ENCODE measurements at regions not wholly inside any gene's neighbourhood (a gene's known extent, or its start where the extent isn't known, plus 50 kb on each side); places are given as distances from the start of the nearest gene placed in this dataset.

DNA sequence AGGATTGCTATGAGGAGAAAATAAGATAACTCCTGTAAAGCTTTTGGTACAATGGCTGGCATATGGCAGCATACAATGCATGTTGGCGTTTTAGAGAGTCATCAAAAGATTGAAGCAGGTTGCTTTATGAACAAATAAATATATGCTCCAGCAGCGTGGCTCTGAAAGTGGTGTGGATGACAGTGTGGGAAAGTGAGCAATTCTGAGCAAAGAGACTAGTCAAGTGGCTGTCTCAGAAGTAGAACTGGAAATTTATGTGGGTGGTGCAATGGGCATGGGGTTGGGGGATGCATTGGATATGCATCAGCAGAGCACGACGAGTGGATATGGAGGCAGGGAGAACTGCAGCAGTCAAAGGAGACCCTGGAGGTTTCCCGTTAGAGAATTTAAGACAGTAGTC, 66.2 kb upstream of the PHACTR2 start:
- Histone ChIP-seq H3K27me3 (replicated peaks; ENCODE audit: insufficient read depth) (no peaks in the 10 kb centered on the region), H3F3A (ENCODE audit: insufficient read depth) (no peaks in the 10 kb centered on the region), H2AFZ (no peak overlapping the region), H3K36me3 (ENCODE audit: low read depth) (no peaks in the 10 kb centered on the region), H3K79me2 (ENCODE audit: insufficient read depth) (no peaks in the 10 kb centered on the region), H3K9ac (no peak overlapping the region), H4K20me1 (ENCODE audit: insufficient read depth) (no peaks in the 10 kb centered on the region), H3K4me3 (no peak overlapping the region), H3K4me2 (ENCODE audit: unreplicated experiment) (no peak overlapping the region), H3K9me2 (ENCODE audit: insufficient read depth) (no peaks in the 10 kb centered on the region), H3K9me3 (ENCODE audit: low read depth) (no peaks in the 10 kb centered on the region), H3K27ac (no peak overlapping the region), H3K4me1 (ENCODE audit: insufficient read depth) (peaks cover 3% of the 10 kb centered on the region)
- no peak for DNase-seq
- WGBS, 2 experiments (ENCODE audit: low coverage in 1 of 2, low lambda C conversion rate in 2 of 2, missing lambda C conversion rate in 2 of 2) = 90 to 96% methylated on average over 5 of the region's 5 CpGs
- TF ChIP-seq EZH2phosphoT487 (IDR thresholded peaks at IDR 0.05; ENCODE audit: insufficient read depth, low read depth) = no peak
- no peak for TF ChIP-seq EZH2 (IDR thresholded peaks at IDR 0.05; ENCODE audit: insufficient read depth, poor library complexity, severe bottlenecking)
- in situ Hi-C loops (cut with MboI) = no loop called here

DNA sequence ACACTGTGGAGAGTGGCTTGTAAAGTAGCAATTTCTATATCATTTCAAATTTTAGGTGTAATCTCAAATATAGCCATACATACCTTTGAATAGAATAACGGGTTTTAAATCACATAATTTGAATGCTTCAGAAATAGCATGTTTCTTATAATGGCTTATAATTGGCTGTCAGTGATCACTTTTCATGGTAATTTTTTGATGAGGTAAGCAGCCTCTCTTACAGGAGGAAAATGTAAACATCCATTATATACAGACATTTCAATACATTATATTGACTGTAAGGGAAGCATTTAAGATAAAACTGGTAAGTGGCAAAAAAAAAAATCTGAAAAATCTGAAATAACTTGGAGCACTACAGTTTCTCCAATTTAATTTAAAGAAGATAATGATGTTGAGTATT, 67.8 kb upstream of the PHACTR2 start:
- Histone ChIP-seq H3K4me1 (ENCODE audit: insufficient read depth) (peaks cover 11% of the 10 kb centered on the region), H3K4me2 (ENCODE audit: unreplicated experiment) (no peak overlapping the region), H3K36me3 (ENCODE audit: low read depth) (no peaks in the 10 kb centered on the region), H3K9me3 (ENCODE audit: low read depth) (no peaks in the 10 kb centered on the region), H3K4me3 (no peak overlapping the region), H3K27me3 (replicated peaks; ENCODE audit: insufficient read depth) (no peaks in the 10 kb centered on the region), H4K20me1 (ENCODE audit: insufficient read depth) (no peaks in the 10 kb centered on the region), H2AFZ (no peak overlapping the region), H3K79me2 (ENCODE audit: insufficient read depth) (no peaks in the 10 kb centered on the region), H3K9ac (no peak overlapping the region), H3K27ac (no peak overlapping the region), H3K9me2 (ENCODE audit: insufficient read depth) (no peaks in the 10 kb centered on the region), H3F3A (ENCODE audit: insufficient read depth) (no peaks in the 10 kb centered on the region)
- TF ChIP-seq EZH2phosphoT487 (IDR thresholded peaks at IDR 0.05; ENCODE audit: insufficient read depth, low read depth) (no peak), EZH2 (IDR thresholded peaks at IDR 0.05; ENCODE audit: insufficient read depth, poor library complexity, severe bottlenecking) (no peak)
- in situ Hi-C loops (cut with MboI) = no loop called here
- 89 to 96% methylated on average over 1 of the region's 1 CpG for WGBS, 2 experiments (ENCODE audit: low coverage in 1 of 2, low lambda C conversion rate in 2 of 2, missing lambda C conversion rate in 2 of 2)
- no peak for DNase-seq

DNA sequence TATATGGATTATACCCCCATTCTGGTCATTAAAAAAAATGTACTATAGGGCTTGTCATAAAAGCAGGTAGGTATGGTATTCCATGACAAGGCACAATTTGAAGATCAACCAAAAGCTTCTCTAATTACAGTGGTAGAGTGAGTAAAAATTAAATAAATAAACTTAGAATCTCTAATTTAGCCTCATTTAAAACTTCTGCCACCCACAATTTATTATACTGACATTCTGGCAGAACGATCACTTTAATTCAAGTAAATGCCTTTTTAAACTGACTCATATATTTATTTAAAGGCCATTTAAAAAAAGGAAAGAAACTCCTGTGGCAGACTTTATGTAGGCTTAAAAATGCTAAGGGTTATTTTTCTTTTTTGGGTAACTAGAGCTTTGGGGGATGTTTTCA, 68.3 kb upstream of the PHACTR2 start:
- H3K4me1 ChIP-seq (ENCODE audit: insufficient read depth) = peaks cover 11% of the 10 kb centered on the region
- TF ChIP-seq EZH2 (IDR thresholded peaks at IDR 0.05; ENCODE audit: insufficient read depth, poor library complexity, severe bottlenecking) = no peak
- TF ChIP-seq EZH2phosphoT487 (IDR thresholded peaks at IDR 0.05; ENCODE audit: insufficient read depth, low read depth) = no peak
- H3K27me3 ChIP-seq (replicated peaks; ENCODE audit: insufficient read depth) = no peaks in the 10 kb centered on the region
- H4K20me1 ChIP-seq (ENCODE audit: insufficient read depth) = no peaks in the 10 kb centered on the region
- H3K9ac ChIP-seq = no peak overlapping the region
- no peak overlapping the region for H2AFZ ChIP-seq
- H3K79me2 ChIP-seq (ENCODE audit: insufficient read depth) = no peaks in the 10 kb centered on the region
- WGBS, 2 experiments (ENCODE audit: low coverage in 1 of 2, low lambda C conversion rate in 2 of 2, missing lambda C conversion rate in 2 of 2) = 50 to 51% methylated on average over 1 of the region's 1 CpG
- H3K27ac ChIP-seq = no peak overlapping the region
- H3K9me2 ChIP-seq (ENCODE audit: insufficient read depth) = no peaks in the 10 kb centered on the region
- no peaks in the 10 kb centered on the region for H3K9me3 ChIP-seq (ENCODE audit: low read depth)
- H3K4me2 ChIP-seq (ENCODE audit: unreplicated experiment) = no peak overlapping the region
- H3K4me3 ChIP-seq = no peak overlapping the region
- no peaks in the 10 kb centered on the region for H3F3A ChIP-seq (ENCODE audit: insufficient read depth)
- no peak for DNase-seq
- no peaks in the 10 kb centered on the region for H3K36me3 ChIP-seq (ENCODE audit: low read depth)
- in situ Hi-C loops (cut with MboI) = no loop called here

DNA sequence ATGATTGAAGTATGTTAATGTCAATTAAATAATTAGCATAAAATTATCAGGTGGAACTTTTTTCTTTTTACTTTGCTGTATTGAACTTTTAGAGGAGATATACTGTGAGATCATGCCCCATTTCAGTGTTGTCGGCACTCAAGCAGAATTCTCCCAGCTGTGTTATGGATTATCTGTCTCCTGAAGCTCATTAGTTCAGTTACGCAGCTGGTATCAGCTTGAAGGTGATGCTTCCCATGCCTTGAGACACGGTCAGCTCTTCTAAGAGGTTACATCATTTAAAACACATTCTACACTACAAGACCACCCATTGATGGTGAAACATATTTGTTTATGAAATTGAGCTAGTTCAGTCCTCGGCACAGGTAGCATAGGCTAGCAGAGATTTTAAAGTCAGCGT, 68.9 kb upstream of the PHACTR2 start:
- Histone ChIP-seq H3K9me3 (ENCODE audit: low read depth) (no peaks in the 10 kb centered on the region), H3K27ac (no peak overlapping the region), H2AFZ (no peak overlapping the region), H3K9me2 (ENCODE audit: insufficient read depth) (no peaks in the 10 kb centered on the region), H3K36me3 (ENCODE audit: low read depth) (no peaks in the 10 kb centered on the region), H3F3A (ENCODE audit: insufficient read depth) (no peaks in the 10 kb centered on the region), H3K9ac (no peak overlapping the region), H3K79me2 (ENCODE audit: insufficient read depth) (no peaks in the 10 kb centered on the region), H3K27me3 (replicated peaks; ENCODE audit: insufficient read depth) (no peaks in the 10 kb centered on the region), H3K4me3 (no peak overlapping the region), H3K4me2 (ENCODE audit: unreplicated experiment) (no peak overlapping the region), H4K20me1 (ENCODE audit: insufficient read depth) (no peaks in the 10 kb centered on the region), H3K4me1 (ENCODE audit: insufficient read depth) (peaks cover 11% of the 10 kb centered on the region)
- in situ Hi-C loops (cut with MboI) = no loop called here
- no peak for DNase-seq
- TF ChIP-seq EZH2phosphoT487 (IDR thresholded peaks at IDR 0.05; ENCODE audit: insufficient read depth, low read depth) = no peak
- TF ChIP-seq EZH2 (IDR thresholded peaks at IDR 0.05; ENCODE audit: insufficient read depth, poor library complexity, severe bottlenecking) = no peak
- WGBS, 2 experiments (ENCODE audit: low coverage in 1 of 2, low lambda C conversion rate in 2 of 2, missing lambda C conversion rate in 2 of 2) = 97 to 98% methylated on average over 5 of the region's 5 CpGs

DNA sequence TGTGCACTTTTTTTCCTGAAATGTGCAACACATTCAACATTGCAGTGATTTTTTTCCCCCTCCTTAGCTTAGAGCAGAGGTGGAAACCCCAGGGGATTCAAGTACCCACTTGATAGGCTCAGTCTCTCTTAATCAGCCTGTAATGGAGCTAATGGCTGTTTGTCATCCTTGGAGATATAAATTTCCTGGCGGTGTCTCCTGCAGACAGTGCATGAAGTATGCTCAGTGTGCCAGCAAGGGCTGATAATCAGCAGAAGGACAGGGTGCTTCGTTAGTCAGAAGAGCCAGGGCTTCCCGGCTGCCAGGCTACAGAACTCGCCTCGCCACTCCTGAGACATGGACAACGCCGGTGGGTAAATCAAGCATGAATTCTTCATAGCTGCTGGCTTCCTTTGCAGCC, 69.8 kb upstream of the PHACTR2 start:
- in situ Hi-C loops (cut with MboI) = no loop called here
- H3K27me3 ChIP-seq (replicated peaks; ENCODE audit: insufficient read depth) = no peaks in the 10 kb centered on the region
- no peaks in the 10 kb centered on the region for H3K36me3 ChIP-seq (ENCODE audit: low read depth)
- H3K9me2 ChIP-seq (ENCODE audit: insufficient read depth) = no peaks in the 10 kb centered on the region
- no peaks in the 10 kb centered on the region for H4K20me1 ChIP-seq (ENCODE audit: insufficient read depth)
- DNase-seq = no peak
- no peaks in the 10 kb centered on the region for H3K79me2 ChIP-seq (ENCODE audit: insufficient read depth)
- H3K4me1 ChIP-seq (ENCODE audit: insufficient read depth) = peaks cover 11% of the 10 kb centered on the region
- no peak overlapping the region for H3K27ac ChIP-seq
- no peak overlapping the region for H2AFZ ChIP-seq
- H3K4me2 ChIP-seq (ENCODE audit: unreplicated experiment) = no peak overlapping the region
- H3K9me3 ChIP-seq (ENCODE audit: low read depth) = no peaks in the 10 kb centered on the region
- H3F3A ChIP-seq (ENCODE audit: insufficient read depth) = no peaks in the 10 kb centered on the region
- 93 to 96% methylated on average over 7 of the region's 7 CpGs for WGBS, 2 experiments (ENCODE audit: low coverage in 1 of 2, low lambda C conversion rate in 2 of 2, missing lambda C conversion rate in 2 of 2)
- H3K9ac ChIP-seq = no peak overlapping the region
- H3K4me3 ChIP-seq = no peak overlapping the region
- TF ChIP-seq EZH2 (IDR thresholded peaks at IDR 0.05; ENCODE audit: insufficient read depth, poor library complexity, severe bottlenecking) = no peak
- TF ChIP-seq EZH2phosphoT487 (IDR thresholded peaks at IDR 0.05; ENCODE audit: insufficient read depth, low read depth) = no peak
